ENCODE measurements at regions not wholly inside any gene's neighbourhood (a gene's known extent, or its start where the extent isn't known, plus 50 kb on each side); places are given as distances from the start of the nearest gene placed in this dataset.

DNA sequence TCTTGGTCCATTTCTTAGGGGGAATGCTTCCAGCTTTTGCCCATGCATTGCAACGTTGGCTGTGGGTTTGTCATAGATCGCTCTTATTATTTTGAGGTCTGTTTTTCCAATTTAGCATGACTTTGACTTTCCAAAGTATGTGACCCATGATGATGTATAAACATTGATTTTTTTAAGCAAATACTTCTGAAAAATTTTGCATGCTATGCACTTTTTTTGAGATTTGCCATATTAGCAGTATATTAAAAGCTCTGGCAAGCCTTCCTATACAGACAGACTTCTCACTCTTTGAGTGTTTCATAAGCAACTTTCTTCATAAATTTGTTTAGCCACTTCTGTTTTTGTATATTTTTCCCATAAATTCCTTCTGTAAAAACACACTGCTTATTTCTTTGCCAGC, 746.4 kb upstream of the LCORL start:
- no peak overlapping the region for H3K4me3 ChIP-seq (ENCODE audit: low read depth, low read length)
- CTCF ChIA-PET, result no interaction called here
- no peak for DNase-seq (ENCODE audit: low read depth, low spot score)
- POLR2A ChIA-PET, result no interaction called here
- TF ChIP-seq CTCF (IDR thresholded peaks at IDR 0.05; ENCODE audit: insufficient read depth, low read length, missing control alignments), result no peak

DNA sequence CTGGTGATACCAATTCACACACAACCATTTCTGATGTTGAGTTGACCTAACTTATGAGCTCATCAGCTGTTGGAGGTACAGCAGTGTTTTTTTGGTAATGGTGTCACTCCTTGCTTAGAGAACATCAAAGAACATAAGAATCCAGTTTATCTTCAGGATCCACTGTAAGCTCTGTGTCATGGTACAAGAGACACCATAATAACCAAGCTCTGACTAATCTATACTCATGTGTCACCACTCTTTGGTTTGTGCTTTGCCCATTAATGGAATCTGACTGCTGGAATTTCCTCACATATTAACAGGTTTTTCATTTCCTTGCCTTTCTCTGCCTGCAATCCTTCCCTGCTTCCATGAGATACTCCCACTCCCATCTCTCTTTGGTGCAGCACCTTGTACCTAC, 735.1 kb upstream of the LCORL start:
- CTCF ChIA-PET, result no interaction called here

GRCh38 chr4:18754180-18754579, 732.6 kb upstream of the LCORL start:
- H3K4me3 ChIP-seq (ENCODE audit: low read depth, low read length), result no peak overlapping the region
- DNase-seq (ENCODE audit: low read depth, low spot score), result no peak
- no peak for TF ChIP-seq CTCF (IDR thresholded peaks at IDR 0.05; ENCODE audit: insufficient read depth, low read length, missing control alignments)
- ChIA-PET CTCF (no interaction called here), POLR2A (no interaction called here)

More for the DNA sequence above, 735.1 kb upstream of the LCORL start:
- TF ChIP-seq CTCF (IDR thresholded peaks at IDR 0.05; ENCODE audit: insufficient read depth, low read length, missing control alignments), result no peak
- POLR2A ChIA-PET, result no interaction called here
- no peak overlapping the region for H3K4me3 ChIP-seq (ENCODE audit: low read depth, low read length)
- DNase-seq (ENCODE audit: low read depth, low spot score), result no peak

DNA sequence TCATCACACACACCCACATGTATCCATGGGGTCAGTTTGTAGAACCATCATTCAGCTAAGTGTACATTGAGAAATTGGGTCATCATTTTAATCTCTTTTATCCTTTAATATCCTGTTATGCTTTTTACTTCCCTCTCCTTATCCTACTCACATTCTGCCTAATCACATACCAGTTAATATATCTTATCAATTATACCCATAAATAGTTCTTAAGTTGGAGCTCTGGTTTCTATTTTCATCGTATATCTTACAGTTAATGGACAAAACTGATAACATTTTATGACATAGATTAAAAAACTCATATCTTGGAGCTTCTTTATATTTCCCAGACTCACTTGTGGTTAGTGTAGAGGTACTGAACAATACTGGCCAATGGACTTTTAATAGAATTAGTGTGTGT, 729.5 kb upstream of the LCORL start:
- ChIA-PET POLR2A (no interaction called here), CTCF (no interaction called here)
- no peak overlapping the region for H3K4me3 ChIP-seq (ENCODE audit: low read depth, low read length)
- DNase-seq (ENCODE audit: low read depth, low spot score), result no peak
- TF ChIP-seq CTCF (IDR thresholded peaks at IDR 0.05; ENCODE audit: insufficient read depth, low read length, missing control alignments), result no peak

DNA sequence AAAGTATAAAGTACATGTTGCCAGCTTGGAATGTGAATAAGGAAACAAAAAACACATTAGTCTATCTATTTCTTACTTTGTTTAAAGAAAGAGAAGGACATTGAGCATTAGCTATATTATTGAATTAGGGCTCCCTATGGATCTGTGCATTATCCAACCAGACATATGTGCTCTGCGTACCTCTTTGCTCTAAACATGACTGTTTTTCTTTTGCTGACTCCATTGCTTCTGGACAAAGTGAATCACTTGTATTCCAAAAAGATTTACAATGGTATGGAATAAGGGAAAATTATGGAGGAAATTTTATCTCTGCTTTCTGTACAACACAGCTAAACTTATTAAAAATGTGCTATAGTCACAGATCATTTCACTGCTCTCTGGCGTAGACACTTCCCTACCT, 727.8 kb upstream of the LCORL start:
- no peak for TF ChIP-seq CTCF (IDR thresholded peaks at IDR 0.05; ENCODE audit: insufficient read depth, low read length, missing control alignments)
- DNase-seq (ENCODE audit: low read depth, low spot score), result no peak
- POLR2A ChIA-PET, result no interaction called here
- CTCF ChIA-PET, result no interaction called here
- H3K4me3 ChIP-seq (ENCODE audit: low read depth, low read length), result no peak overlapping the region

DNA sequence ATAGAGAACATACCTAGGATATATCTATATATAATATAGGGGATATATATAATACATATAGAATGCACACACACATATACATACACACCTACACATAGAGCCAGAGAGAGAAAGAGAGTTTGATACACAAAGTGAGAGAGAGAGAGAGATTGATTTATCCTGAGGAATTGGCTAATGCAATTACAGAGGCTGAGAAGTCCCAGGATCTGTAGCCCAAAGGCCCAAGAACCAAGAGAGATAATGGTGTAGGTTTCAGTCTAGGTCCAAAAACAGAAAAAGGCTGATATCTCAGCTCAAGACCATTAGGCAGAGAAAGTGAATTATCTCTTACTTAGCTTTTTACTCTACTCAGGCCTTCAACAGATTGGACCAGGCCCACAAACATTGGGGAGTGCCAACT, 715.0 kb upstream of the LCORL start:
- CTCF ChIA-PET, result no interaction called here
- POLR2A ChIA-PET, result no interaction called here
- no peak overlapping the region for H3K4me3 ChIP-seq (ENCODE audit: low read depth, low read length)
- TF ChIP-seq CTCF (IDR thresholded peaks at IDR 0.05; ENCODE audit: insufficient read depth, low read length, missing control alignments), result no peak
- DNase-seq (ENCODE audit: low read depth, low spot score), result no peak

All from AG04449 (cell line).